Fibroblast of lung (primary cell): ENCODE measurements at regions not wholly inside any gene's neighbourhood (a gene's known extent, or its start where the extent isn't known, plus 50 kb on each side); places are given as distances from the start of the nearest gene placed in this dataset.
A peak's percentile ranks its signal among the peaks of the same experiment; 100 is the strongest.

Experiments
- DNase-seq, 2 donors: peaks; one replicate each; pipeline versions ENCODE4 v3.0.0 to v3.0.0-alpha.2; 2010; ENCODE audit warnings: low read depth in 2 of 2
- H2AFZ ChIP-seq: 2 replicates; pipeline ENCODE4 v1.5.1; 2012; ENCODE audit warnings: low read length, control low read depth, inconsistent platforms
- H3K27ac ChIP-seq: 2 replicates; pipeline ENCODE4 v1.5.1; 2011; ENCODE audit warnings: low read length, control low read depth; ENCODE audit not compliant: insufficient read depth
- H3K27me3 ChIP-seq: 2 replicates; pipeline ENCODE4 v1.5.1; 2011; ENCODE audit warnings: mild to moderate bottlenecking, low read length; ENCODE audit not compliant: control insufficient read depth, insufficient read depth
- H3K36me3 ChIP-seq: 2 replicates; pipeline ENCODE4 v1.5.1; 2011; ENCODE audit warnings: low read length; ENCODE audit not compliant: control insufficient read depth, insufficient read depth
- H3K4me1 ChIP-seq: 2 replicates; pipeline ENCODE4 v1.5.1; 2011; ENCODE audit warnings: low read length; ENCODE audit not compliant: control insufficient read depth, insufficient read depth; ENCODE audit errors: extremely low read depth
- H3K4me2 ChIP-seq: 2 replicates; pipeline ENCODE4 v1.5.1; 2011; ENCODE audit warnings: low read length, control low read depth; ENCODE audit not compliant: insufficient read depth; ENCODE audit errors: extremely low read depth
- H3K4me3 ChIP-seq, 4 experiments: fragments of 200-600 bp in 1 of 4; sonication (generic) in 1 of 4; replicated peaks in 1 of 4; 2 replicates each; pipeline ENCODE4 v1.5.1; 2011 to 2016; ENCODE audit warnings: low read length in 4 of 4, low read depth in 3 of 4, mild to moderate bottlenecking in 3 of 4, control low read depth in 2 of 4, inconsistent platforms in 1 of 4, mixed read lengths in 1 of 4; ENCODE audit not compliant: insufficient read depth in 1 of 4; ENCODE audit errors: control extremely low read depth in 1 of 4
- H3K79me2 ChIP-seq: 2 replicates; pipeline ENCODE4 v1.5.1; 2012; ENCODE audit warnings: mild to moderate bottlenecking, low read length, inconsistent platforms; ENCODE audit not compliant: control insufficient read depth, insufficient read depth
- H3K9ac ChIP-seq: 2 replicates; pipeline ENCODE4 v1.5.1; 2011; ENCODE audit warnings: mild to moderate bottlenecking, low read length, control low read depth; ENCODE audit not compliant: insufficient read depth
- H3K9me3 ChIP-seq: 2 replicates; pipeline ENCODE4 v1.5.1; 2012; ENCODE audit warnings: low read depth, low read length; ENCODE audit not compliant: control insufficient read depth, insufficient read depth
- H4K20me1 ChIP-seq: 2 replicates; pipeline ENCODE4 v1.5.1; 2011; ENCODE audit warnings: low read length; ENCODE audit not compliant: control insufficient read depth, insufficient read depth; ENCODE audit errors: extremely low read depth
- CTCF ChIP-seq, 2 donors: IDR thresholded peaks in 1 of 2; conservative IDR thresholded peaks in 1 of 2; 1 replicate in 1 of 2; 2 replicates in 1 of 2; pipeline ENCODE4 v1.5.1; 2011 to 2012; ENCODE audit warnings: low read length in 2 of 2, control low read depth in 1 of 2, inconsistent platforms in 1 of 2, low read depth in 1 of 2, mild to moderate bottlenecking in 1 of 2
- EZH2 ChIP-seq: IDR thresholded peaks from 2 replicates; pipeline ENCODE4 v1.5.1; 2012; ENCODE audit warnings: low read length, control low read depth, mild to moderate bottlenecking; ENCODE audit errors: missing control alignments

DNA sequence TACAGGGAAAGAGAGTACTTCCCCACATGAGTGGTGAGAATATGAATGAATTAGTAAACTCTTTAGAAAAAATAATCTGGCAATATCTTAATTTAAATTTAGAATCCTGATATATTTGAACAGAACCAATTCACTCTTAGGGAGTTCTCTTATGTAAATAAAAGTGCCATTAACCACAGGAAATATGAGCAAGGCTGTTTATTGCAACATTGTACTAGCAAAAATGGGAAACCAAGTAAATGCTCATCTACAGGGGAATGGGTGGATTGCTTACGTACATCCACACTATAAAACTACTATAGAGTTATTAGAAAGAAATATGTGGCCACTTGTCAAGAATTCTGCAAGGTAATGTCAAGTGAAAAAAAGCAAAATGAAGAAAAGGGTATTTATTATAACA is 274.5 kb downstream of the TLE1 start:
- Histone ChIP-seq H2AFZ (no peak overlapping the region), H3K27ac (no peak overlapping the region), H3K27me3 (no peaks in the 10 kb centered on the region), H3K9ac (no peak overlapping the region), H3K4me1 (no peaks in the 10 kb centered on the region), H3K9me3 (no peaks in the 10 kb centered on the region), H3K4me2 (no peak overlapping the region), H3K4me3 (no peak overlapping the region), H3K79me2 (no peaks in the 10 kb centered on the region), H4K20me1 (no peaks in the 10 kb centered on the region), H3K36me3 (no peaks in the 10 kb centered on the region)
- DNase-seq, result no peak
- TF ChIP-seq EZH2, result no peak
- no peak for TF ChIP-seq CTCF (conservative IDR thresholded peaks at IDR 0.05 in 1 of 2, IDR thresholded peaks at IDR 0.05 in 1 of 2; ENCODE audit: low read depth in 1 of 2, low read length in 2 of 2)

GRCh38 chr9:81411961-81412360 is 277.4 kb downstream of the TLE1 start:
- H3K27ac ChIP-seq, result no peak overlapping the region
- no peak overlapping the region for H2AFZ ChIP-seq
- no peak overlapping the region for H3K9ac ChIP-seq
- no peaks in the 10 kb centered on the region for H3K9me3 ChIP-seq
- peak; percentile 72 to 85 for DNase-seq
- H3K36me3 ChIP-seq, result no peaks in the 10 kb centered on the region
- H3K4me3 ChIP-seq, result no peak overlapping the region
- no peaks in the 10 kb centered on the region for H3K27me3 ChIP-seq
- H3K4me1 ChIP-seq, result no peaks in the 10 kb centered on the region
- no peaks in the 10 kb centered on the region for H4K20me1 ChIP-seq
- TF ChIP-seq CTCF (conservative IDR thresholded peaks at IDR 0.05 in 1 of 2, IDR thresholded peaks at IDR 0.05 in 1 of 2; ENCODE audit: low read depth in 1 of 2, low read length in 2 of 2) (no peak), EZH2 (no peak)
- no peaks in the 10 kb centered on the region for H3K79me2 ChIP-seq
- H3K4me2 ChIP-seq, result no peak overlapping the region

GRCh38 chr9:81410201-81410600 is 279.1 kb downstream of the TLE1 start:
- TF ChIP-seq EZH2 (no peak), CTCF (conservative IDR thresholded peaks at IDR 0.05 in 1 of 2, IDR thresholded peaks at IDR 0.05 in 1 of 2; ENCODE audit: low read depth in 1 of 2, low read length in 2 of 2) (peak in 1 of 2 donors; percentile 7)
- peak overlapping the region; percentile 79 for H2AFZ ChIP-seq
- no peaks in the 10 kb centered on the region for H3K79me2 ChIP-seq
- no peaks in the 10 kb centered on the region for H4K20me1 ChIP-seq
- H3K36me3 ChIP-seq, result no peaks in the 10 kb centered on the region
- H3K27ac ChIP-seq, result peak overlapping the region; percentile 26
- H3K27me3 ChIP-seq, result no peaks in the 10 kb centered on the region
- peak overlapping the region in 1 of 4 experiments; percentile 29 for H3K4me3 ChIP-seq
- DNase-seq, result peak; percentile 67 to 95
- H3K9me3 ChIP-seq, result no peaks in the 10 kb centered on the region
- H3K4me2 ChIP-seq, result peak overlapping the region; percentile 17
- H3K4me1 ChIP-seq, result no peaks in the 10 kb centered on the region
- H3K9ac ChIP-seq, result no peak overlapping the region
